ENCODE measurements at regions not wholly inside any gene's neighbourhood (a gene's known extent, or its start where the extent isn't known, plus 50 kb on each side); places are given as distances from the start of the nearest gene placed in this dataset.

DNA sequence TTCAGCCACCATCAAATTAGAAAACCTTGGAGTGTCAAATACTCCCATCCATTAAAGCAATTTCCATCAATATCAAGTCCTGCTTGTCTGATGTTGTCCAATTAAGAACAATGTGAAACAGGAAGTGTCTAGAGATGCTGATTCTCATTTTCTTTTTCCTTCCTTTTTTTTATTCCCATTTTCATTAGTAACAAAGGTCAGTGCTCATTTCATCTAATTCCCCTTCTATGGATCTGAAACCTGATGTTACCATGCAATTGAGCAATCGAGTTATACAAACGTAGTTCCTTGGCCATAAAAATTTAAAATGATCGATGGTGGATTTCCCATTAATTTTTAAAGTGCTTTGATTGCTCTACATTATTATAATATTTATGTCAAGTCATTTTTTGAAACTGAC lies 330.6 kb upstream of the ZC3H12C start:
- H3K4me1 Mint-ChIP-seq (ENCODE audit: low read depth, unreplicated experiment): no peaks in the 10 kb centered on the region
- intact Hi-C loops (cut with micrococcal nuclease; ENCODE audit: unreplicated experiment): no loop called here
- no peaks in the 10 kb centered on the region for H3K9me3 Mint-ChIP-seq (ENCODE audit: low read depth, unreplicated experiment)
- no TSS peak for BruUV-seq (replicated peaks)
- no peak for TF ChIP-seq CTCF (IDR thresholded peaks at IDR 0.05; ENCODE audit: unreplicated experiment)
- no peak overlapping the region for H3K4me3 Mint-ChIP-seq (ENCODE audit: low read depth, unreplicated experiment)
- no peak overlapping the region for H3K27ac Mint-ChIP-seq (ENCODE audit: unreplicated experiment)
- H3K36me3 Mint-ChIP-seq (ENCODE audit: insufficient read depth, unreplicated experiment): no peaks in the 10 kb centered on the region
- peaks cover 20% of the 10 kb centered on the region for H3K27me3 Mint-ChIP-seq (ENCODE audit: unreplicated experiment)
- DNase-seq: no peak
- CTCF ChIA-PET: no interaction called here

DNA sequence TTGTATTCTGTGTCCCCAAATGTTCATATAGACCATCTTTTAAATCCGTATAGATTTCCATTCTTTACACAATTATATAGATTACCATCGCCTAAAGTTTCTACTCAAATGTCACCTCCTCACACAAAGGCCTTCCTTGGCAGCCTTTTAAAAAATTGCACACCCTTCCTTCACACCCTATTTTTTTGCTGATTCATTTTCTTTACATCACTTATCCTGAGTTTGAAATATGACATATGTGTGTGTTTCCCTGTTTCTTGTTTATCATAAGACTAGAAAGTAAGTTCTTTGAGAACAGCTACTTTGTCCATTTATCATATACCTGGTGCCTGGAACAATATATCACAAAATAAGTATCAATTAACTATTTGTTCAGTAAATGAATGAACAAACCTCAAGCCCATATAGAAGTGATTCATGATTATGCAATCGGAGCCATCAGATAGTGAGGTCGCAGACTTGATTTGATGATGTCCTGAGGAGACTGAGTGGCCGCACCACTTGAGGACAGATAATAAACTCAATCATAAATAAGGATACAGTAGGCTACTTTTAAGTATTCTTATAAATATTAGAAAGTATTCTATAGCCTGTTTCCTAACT lies 327.4 kb upstream of the ZC3H12C start:
- Mint-ChIP-seq H3K4me3 (ENCODE audit: low read depth, unreplicated experiment) (no peak overlapping the region), H3K4me1 (ENCODE audit: low read depth, unreplicated experiment) (no peaks in the 10 kb centered on the region), H3K27ac (ENCODE audit: unreplicated experiment) (no peak overlapping the region), H3K27me3 (ENCODE audit: unreplicated experiment) (peaks cover 14% of the 10 kb centered on the region), H3K36me3 (ENCODE audit: insufficient read depth, unreplicated experiment) (no peaks in the 10 kb centered on the region), H3K9me3 (ENCODE audit: low read depth, unreplicated experiment) (no peaks in the 10 kb centered on the region)
- intact Hi-C loops (cut with micrococcal nuclease; ENCODE audit: unreplicated experiment): no loop called here
- CTCF ChIA-PET: no interaction called here
- no peak for TF ChIP-seq CTCF (IDR thresholded peaks at IDR 0.05; ENCODE audit: unreplicated experiment)
- BruUV-seq (replicated peaks): no TSS peak
- no peak for DNase-seq

GRCh38 chr11:109769858-109770257 lies 323.3 kb upstream of the ZC3H12C start:
- Mint-ChIP-seq H3K27ac (ENCODE audit: unreplicated experiment) (no peak overlapping the region), H3K9me3 (ENCODE audit: low read depth, unreplicated experiment) (no peaks in the 10 kb centered on the region), H3K4me1 (ENCODE audit: low read depth, unreplicated experiment) (no peaks in the 10 kb centered on the region), H3K27me3 (ENCODE audit: unreplicated experiment) (peaks cover 12% of the 10 kb centered on the region), H3K4me3 (ENCODE audit: low read depth, unreplicated experiment) (no peak overlapping the region), H3K36me3 (ENCODE audit: insufficient read depth, unreplicated experiment) (no peaks in the 10 kb centered on the region)
- no peak for DNase-seq
- CTCF ChIA-PET: no interaction called here
- intact Hi-C loops (cut with micrococcal nuclease; ENCODE audit: unreplicated experiment): no loop called here
- no peak for TF ChIP-seq CTCF (IDR thresholded peaks at IDR 0.05; ENCODE audit: unreplicated experiment)
- BruUV-seq (replicated peaks): no TSS peak

DNA sequence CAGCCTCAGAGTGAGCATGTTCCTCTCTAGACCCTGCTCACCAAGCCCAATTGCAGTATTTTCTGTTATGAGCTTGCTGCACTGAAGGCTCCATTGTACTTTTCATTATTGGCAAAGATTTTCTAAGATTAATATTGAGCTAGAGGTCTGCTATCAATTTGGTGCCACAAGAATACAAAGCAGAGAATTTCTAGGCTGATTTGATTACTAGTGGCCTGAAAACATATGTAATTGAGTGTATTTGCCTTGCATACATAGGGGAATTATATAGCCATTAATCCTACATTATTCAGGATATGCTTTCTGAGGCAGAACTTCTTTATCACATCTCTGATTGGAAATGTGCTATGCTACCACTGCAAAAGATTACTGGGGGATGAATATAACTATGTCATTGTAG lies 322.9 kb upstream of the ZC3H12C start:
- H3K36me3 Mint-ChIP-seq (ENCODE audit: insufficient read depth, unreplicated experiment): no peaks in the 10 kb centered on the region
- intact Hi-C loops (cut with micrococcal nuclease; ENCODE audit: unreplicated experiment): no loop called here
- no peaks in the 10 kb centered on the region for H3K9me3 Mint-ChIP-seq (ENCODE audit: low read depth, unreplicated experiment)
- no peak for TF ChIP-seq CTCF (IDR thresholded peaks at IDR 0.05; ENCODE audit: unreplicated experiment)
- H3K4me3 Mint-ChIP-seq (ENCODE audit: low read depth, unreplicated experiment): no peak overlapping the region
- H3K27ac Mint-ChIP-seq (ENCODE audit: unreplicated experiment): no peak overlapping the region
- DNase-seq: no peak
- no TSS peak for BruUV-seq (replicated peaks)
- H3K4me1 Mint-ChIP-seq (ENCODE audit: low read depth, unreplicated experiment): no peaks in the 10 kb centered on the region
- H3K27me3 Mint-ChIP-seq (ENCODE audit: unreplicated experiment): peaks cover 7% of the 10 kb centered on the region
- CTCF ChIA-PET: no interaction called here

Data from Calu3 (cell line).